Left lung (tissue), 4 donors: ENCODE measurements at regions not wholly inside any gene's neighbourhood (a gene's known extent, or its start where the extent isn't known, plus 50 kb on each side); places are given as distances from the start of the nearest gene placed in this dataset.

Source experiments
- ATAC-seq: fragments of 200-7000 bp; cut with Tn5 transposase; one replicate; pipeline ENCODE4 v1.9.1; 2020; ENCODE audit warnings: moderate library complexity
- DNase-seq, 4 donors: peaks; one replicate each; pipeline ENCODE4 v3.0.0-alpha.2; 2013 to 2020
- H3K27ac ChIP-seq, 2 donors: fragments of 200-600 bp; sonication (generic) in 1 of 2; one replicate each; pipeline versions ENCODE4 v1.5.0 to v1.8.0; 2020 to 2021
- H3K27me3 ChIP-seq, 2 donors: fragments of 200-600 bp; sonication (generic) in 1 of 2; one replicate each; pipeline versions ENCODE4 v1.5.0 to v1.8.0; 2020 to 2021
- H3K36me3 ChIP-seq, 2 donors: fragments of 200-600 bp; sonication (generic) in 1 of 2; one replicate each; pipeline versions ENCODE4 v1.5.0 to v1.8.0; 2020 to 2021
- H3K4me1 ChIP-seq, 2 donors: fragments of 200-600 bp; one replicate each; pipeline ENCODE4 v1.8.0; 2021
- H3K4me3 ChIP-seq, 2 donors: fragments of 200-600 bp; sonication (generic) in 1 of 2; one replicate each; pipeline versions ENCODE4 v1.5.0 to v1.8.0; 2020 to 2021; ENCODE audit warnings: mild to moderate bottlenecking in 1 of 2
- H3K9me3 ChIP-seq, 2 donors: fragments of 200-600 bp; sonication (generic) in 1 of 2; one replicate each; pipeline versions ENCODE4 v1.5.0 to v1.8.0; 2020 to 2021
- intact Hi-C, 2 donors: fragments of 100-400 bp; cut with DNase I; formaldehyde crosslinking; loops; one replicate each; pipeline versions ENCODE4 v1.11.2 to v1.14.2; 2022
- TF ChIP-seq, protein P1 (sequence below), 2 donors: fragments of 200-600 bp; sonication (generic) in 1 of 2; IDR thresholded peaks; one replicate each; pipeline versions ENCODE4 v1.5.0 to v1.8.0; 2021; ENCODE audit warnings: antibody characterized with exemption in 2 of 2
- donor health status: DM: no; HTN: yes; CAD: no.
- donor health status: DM: no; HTN: no; CAD: no.

- TF ChIP-seq, protein P1, sequence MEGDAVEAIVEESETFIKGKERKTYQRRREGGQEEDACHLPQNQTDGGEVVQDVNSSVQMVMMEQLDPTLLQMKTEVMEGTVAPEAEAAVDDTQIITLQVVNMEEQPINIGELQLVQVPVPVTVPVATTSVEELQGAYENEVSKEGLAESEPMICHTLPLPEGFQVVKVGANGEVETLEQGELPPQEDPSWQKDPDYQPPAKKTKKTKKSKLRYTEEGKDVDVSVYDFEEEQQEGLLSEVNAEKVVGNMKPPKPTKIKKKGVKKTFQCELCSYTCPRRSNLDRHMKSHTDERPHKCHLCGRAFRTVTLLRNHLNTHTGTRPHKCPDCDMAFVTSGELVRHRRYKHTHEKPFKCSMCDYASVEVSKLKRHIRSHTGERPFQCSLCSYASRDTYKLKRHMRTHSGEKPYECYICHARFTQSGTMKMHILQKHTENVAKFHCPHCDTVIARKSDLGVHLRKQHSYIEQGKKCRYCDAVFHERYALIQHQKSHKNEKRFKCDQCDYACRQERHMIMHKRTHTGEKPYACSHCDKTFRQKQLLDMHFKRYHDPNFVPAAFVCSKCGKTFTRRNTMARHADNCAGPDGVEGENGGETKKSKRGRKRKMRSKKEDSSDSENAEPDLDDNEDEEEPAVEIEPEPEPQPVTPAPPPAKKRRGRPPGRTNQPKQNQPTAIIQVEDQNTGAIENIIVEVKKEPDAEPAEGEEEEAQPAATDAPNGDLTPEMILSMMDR (IDR thresholded peaks at IDR 0.05): no peak
- Histone ChIP-seq H3K4me1 (no peaks in the 10 kb centered on the region), H3K27ac (no peak overlapping the region), H3K9me3 (no peaks in the 10 kb centered on the region), H3K36me3 (no peaks in the 10 kb centered on the region), H3K4me3 (no peak overlapping the region), H3K27me3 (peaks cover 0 to 31% of the 10 kb centered on the region in 2 donors)
- DNase-seq: no peak
- intact Hi-C loops: no loop called here
- ATAC-seq: no peak
Observed at GRCh38 chr1:30506291-30507015, 216.9 kb downstream of the MATN1 start.

DNA sequence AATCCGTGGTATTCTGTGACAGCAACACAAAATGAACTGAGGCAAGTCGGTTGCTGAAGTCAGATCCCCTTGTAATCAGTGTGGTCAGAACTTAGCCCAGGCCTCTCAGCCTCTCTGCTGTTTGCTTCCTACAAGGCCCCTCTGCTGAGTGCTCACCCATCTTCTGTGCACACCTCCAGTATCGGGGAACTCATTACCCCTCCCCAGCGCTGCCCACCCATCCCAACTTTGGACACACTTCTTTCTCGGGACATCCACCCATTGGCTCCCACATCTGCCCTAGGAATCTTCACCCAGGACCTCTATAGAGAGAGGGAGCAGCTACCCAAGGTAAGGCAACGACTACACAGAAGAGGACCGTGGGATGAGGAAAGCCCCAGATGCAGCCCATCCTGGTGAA lies 217.5 kb downstream of the MATN1 start:
- Histone ChIP-seq H3K27me3 (peaks cover 0 to 25% of the 10 kb centered on the region in 2 donors), H3K27ac (no peak overlapping the region), H3K9me3 (no peaks in the 10 kb centered on the region), H3K4me3 (no peak overlapping the region), H3K36me3 (no peaks in the 10 kb centered on the region), H3K4me1 (no peaks in the 10 kb centered on the region)
- intact Hi-C loops: no loop called here
- no peak for DNase-seq
- TF ChIP-seq, protein P1 (IDR thresholded peaks at IDR 0.05): no peak
- no peak for ATAC-seq

GRCh38 chr1:30492451-30492850 lies 230.9 kb downstream of the MATN1 start:
- Histone ChIP-seq H3K27me3 (peaks cover 0 to 6% of the 10 kb centered on the region in 2 donors), H3K4me1 (no peaks in the 10 kb centered on the region), H3K9me3 (peaks cover 0 to 1% of the 10 kb centered on the region in 2 donors), H3K27ac (no peak overlapping the region), H3K4me3 (no peak overlapping the region), H3K36me3 (no peaks in the 10 kb centered on the region)
- TF ChIP-seq, protein P1 (IDR thresholded peaks at IDR 0.05): no peak
- ATAC-seq: no peak
- intact Hi-C loops: no loop called here
- DNase-seq: no peak

GRCh38 chr1:30491831-30492230 lies 231.6 kb downstream of the MATN1 start:
- Histone ChIP-seq H3K27me3 (peaks cover 0 to 6% of the 10 kb centered on the region in 2 donors), H3K4me1 (no peaks in the 10 kb centered on the region), H3K36me3 (no peaks in the 10 kb centered on the region), H3K9me3 (peaks cover 0 to 1% of the 10 kb centered on the region in 2 donors), H3K4me3 (no peak overlapping the region), H3K27ac (no peak overlapping the region)
- ATAC-seq (no peak), DNase-seq (no peak)
- intact Hi-C loops: no loop called here
- TF ChIP-seq, protein P1 (IDR thresholded peaks at IDR 0.05): no peak

GRCh38 chr1:30490554-30491053 lies 232.8 kb downstream of the MATN1 start:
- Histone ChIP-seq H3K9me3 (no peaks in the 10 kb centered on the region), H3K27ac (no peak overlapping the region), H3K4me3 (no peak overlapping the region), H3K36me3 (no peaks in the 10 kb centered on the region), H3K4me1 (no peaks in the 10 kb centered on the region), H3K27me3 (peaks cover 0 to 8% of the 10 kb centered on the region in 2 donors)
- TF ChIP-seq, protein P1 (IDR thresholded peaks at IDR 0.05): no peak
- no peak for ATAC-seq
- peak in 1 of 4 donors; percentile 37 for DNase-seq
- intact Hi-C loops: no loop called here
